Ishikawa (cell line): ENCODE measurements at regions not wholly inside any gene's neighbourhood (a gene's known extent, or its start where the extent isn't known, plus 50 kb on each side); places are given as distances from the start of the nearest gene placed in this dataset.

Source experiments
- EGR1 ChIP-seq: IDR thresholded peaks from 2 replicates; pipeline ENCODE4 v1.6.1; 2012
- FOXM1 ChIP-seq: IDR thresholded peaks from 2 replicates; pipeline ENCODE4 v1.6.1; 2012; ENCODE audit warnings: low read depth, borderline replicate concordance

- no peak for TF ChIP-seq EGR1
- TF ChIP-seq FOXM1 = no peak
These were observed 1394.9 kb upstream of the PRR20A start for GRCh38 chr13:55745828-55746227.
